GM12801 (cell line): ENCODE measurements at regions not wholly inside any gene's neighbourhood (a gene's known extent, or its start where the extent isn't known, plus 50 kb on each side); places are given as distances from the start of the nearest gene placed in this dataset.

Source experiments
- TF ChIP-seq, protein P1 (sequence below): IDR thresholded peaks from one replicate; pipeline ENCODE4 v1.5.1; 2011; ENCODE audit warnings: control low read depth; ENCODE audit not compliant: insufficient read length; ENCODE audit errors: extremely low read depth

DNA sequence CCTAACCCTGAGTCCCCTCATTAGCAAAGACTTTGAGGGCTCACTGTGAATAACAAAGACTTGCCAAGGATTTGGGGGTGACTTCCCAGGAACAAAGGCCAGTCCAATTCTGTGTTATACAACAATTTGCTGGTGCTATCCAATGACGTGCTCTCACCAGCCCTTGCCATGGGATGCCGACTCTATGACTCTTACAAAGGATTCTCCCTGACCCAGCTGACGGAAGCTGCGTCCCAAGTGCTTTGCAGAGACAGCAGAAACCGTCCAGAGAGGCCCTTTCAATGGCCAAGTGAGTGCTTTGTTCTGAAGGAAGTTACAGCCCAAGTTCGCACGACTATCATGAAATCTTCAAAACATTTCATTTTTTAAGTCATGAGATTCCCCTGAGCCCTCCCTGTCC lies 345.3 kb upstream of the TNRC6C start:
- TF ChIP-seq, protein P1, sequence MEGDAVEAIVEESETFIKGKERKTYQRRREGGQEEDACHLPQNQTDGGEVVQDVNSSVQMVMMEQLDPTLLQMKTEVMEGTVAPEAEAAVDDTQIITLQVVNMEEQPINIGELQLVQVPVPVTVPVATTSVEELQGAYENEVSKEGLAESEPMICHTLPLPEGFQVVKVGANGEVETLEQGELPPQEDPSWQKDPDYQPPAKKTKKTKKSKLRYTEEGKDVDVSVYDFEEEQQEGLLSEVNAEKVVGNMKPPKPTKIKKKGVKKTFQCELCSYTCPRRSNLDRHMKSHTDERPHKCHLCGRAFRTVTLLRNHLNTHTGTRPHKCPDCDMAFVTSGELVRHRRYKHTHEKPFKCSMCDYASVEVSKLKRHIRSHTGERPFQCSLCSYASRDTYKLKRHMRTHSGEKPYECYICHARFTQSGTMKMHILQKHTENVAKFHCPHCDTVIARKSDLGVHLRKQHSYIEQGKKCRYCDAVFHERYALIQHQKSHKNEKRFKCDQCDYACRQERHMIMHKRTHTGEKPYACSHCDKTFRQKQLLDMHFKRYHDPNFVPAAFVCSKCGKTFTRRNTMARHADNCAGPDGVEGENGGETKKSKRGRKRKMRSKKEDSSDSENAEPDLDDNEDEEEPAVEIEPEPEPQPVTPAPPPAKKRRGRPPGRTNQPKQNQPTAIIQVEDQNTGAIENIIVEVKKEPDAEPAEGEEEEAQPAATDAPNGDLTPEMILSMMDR, result no peak

DNA sequence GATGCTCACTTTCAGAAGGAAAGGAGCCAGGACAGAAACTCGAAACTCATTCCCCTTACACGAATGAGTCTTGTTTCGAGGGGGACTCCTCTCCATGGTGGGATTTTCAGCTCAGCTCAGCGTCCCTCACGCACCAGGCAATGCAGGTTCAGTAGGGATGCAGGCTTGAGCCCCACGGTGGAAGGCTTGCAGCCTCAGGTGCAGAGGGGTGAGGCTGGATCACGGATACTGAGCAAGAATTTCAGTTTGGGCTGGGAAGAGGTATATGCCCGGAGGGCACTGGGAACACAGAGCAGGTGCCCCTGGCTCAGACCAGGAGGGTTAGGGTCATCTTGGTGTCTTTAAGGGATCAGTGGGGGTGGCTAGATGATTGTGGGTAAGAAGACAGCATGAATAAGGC lies 344.9 kb upstream of the TNRC6C start:
- TF ChIP-seq, protein P1, result no peak

DNA sequence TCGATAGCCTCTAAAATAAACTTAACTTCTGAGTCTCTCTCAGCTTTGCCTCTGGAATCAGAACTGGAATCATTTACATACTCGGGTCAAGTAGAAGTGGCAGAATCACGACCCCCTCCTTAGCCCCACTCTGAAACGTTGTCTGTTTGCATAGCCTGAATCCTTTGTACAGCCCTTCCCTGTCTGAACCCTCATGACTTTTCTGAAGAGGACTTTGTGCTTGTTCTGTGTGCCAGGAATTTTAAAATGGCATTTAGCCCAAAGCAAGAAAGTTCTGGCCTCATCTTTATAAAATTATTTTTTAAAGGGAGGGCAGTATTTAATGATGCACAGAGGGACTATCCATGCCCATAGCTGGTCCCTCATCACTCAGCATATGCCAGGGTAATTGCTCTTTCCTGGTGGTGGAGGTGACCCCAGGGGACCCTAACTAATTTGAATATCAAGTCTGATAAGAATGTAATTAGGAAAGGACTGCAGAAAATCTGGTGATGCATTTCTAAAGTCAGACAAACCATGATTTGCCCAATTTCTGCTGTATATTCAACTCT lies 342.7 kb upstream of the TNRC6C start:
- TF ChIP-seq, protein P1, result no peak

DNA sequence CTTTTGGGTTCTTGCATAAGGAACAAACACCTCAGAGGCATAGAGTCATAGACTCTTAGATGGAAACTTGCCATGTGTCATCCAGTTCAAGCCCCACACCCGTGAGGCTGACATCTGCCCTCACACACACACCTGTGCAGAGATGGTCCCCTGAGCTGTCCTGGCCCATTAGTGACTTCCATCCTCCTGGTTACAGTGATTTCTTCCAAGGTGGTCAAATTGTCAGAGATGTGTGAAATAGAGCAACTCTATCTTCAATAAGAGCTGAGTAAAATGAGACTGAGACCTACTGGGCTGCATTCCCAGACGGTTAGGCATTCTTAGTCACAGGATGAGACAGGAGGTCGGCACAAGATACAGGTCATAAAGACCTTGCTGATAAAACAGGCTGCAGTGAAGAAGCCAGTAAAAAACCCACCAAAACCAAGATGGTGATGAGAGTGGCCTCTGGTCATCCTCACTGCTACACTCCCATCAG lies 342.2 kb upstream of the TNRC6C start:
- TF ChIP-seq, protein P1, result no peak

DNA sequence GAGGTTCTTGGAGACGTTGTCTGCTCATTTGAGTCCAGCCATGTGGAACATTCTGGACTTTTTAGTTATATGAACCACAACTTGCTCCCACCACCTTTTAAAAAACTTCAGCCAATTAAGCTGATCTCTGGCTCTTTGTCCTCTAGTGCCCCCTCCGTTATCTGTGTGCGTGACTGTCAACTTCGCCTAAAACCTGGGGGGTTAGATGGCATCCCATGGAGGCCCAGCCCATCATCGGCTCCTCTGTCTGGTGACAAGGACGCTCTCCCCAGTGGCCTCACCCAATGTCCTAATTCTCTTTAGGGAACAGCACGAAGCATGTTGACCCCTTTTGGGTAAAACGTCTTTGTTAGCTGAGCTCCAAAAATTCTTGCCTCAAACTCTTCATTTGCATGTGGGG lies 341.0 kb upstream of the TNRC6C start:
- TF ChIP-seq, protein P1, result no peak

DNA sequence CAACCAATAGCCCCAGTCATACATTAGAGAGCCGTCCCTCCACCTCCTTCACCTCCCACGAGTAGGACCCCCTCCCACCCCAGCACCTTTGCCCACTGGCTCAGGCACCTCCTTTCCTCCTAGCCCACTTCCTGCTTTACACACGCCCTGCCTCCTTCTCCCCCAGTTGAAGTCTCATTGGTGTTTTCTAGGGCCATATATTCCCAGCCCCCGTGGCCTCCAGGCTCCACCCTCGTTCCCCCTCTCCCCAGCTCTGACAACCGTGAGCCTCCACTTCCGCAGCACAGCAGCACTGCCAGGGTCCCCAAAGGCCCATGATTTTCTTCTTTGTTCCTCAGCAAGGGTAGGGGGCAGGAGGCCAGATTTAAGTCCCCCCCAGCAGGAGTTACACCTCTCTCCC lies 340.3 kb upstream of the TNRC6C start:
- TF ChIP-seq, protein P1, result no peak

DNA sequence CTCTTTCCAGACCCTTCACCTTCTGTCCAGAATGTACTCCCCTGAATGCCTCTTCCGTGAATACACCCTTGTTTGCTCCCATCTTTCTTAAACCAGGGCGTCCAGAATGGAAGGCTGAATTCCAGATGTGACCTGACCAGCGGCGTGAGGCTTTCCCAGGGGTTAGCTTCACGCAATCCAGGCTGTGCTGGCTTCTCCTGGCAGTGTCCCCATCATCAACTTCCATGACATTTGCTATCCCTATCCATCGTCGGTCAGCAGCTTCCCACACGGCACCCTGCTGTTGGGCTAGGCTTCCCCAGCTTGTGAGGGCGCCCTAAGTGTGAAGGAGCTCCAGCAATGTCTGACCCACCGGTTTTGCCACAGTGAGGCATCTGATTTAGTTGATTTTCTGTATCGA lies 339.8 kb upstream of the TNRC6C start:
- TF ChIP-seq, protein P1, result no peak
